Suprapubic skin (tissue), 4 donors: ENCODE measurements at regions not wholly inside any gene's neighbourhood (a gene's known extent, or its start where the extent isn't known, plus 50 kb on each side); places are given as distances from the start of the nearest gene placed in this dataset.

Experiments
- DNase-seq, 2 donors: peaks; one replicate each; pipeline ENCODE4 v3.0.0-alpha.2; 2019; ENCODE audit warnings: low spot score in 2 of 2
- H3K27ac ChIP-seq: fragments of 200-600 bp; sonication (generic); one replicate; pipeline ENCODE4 v1.5.1; 2019
- H3K27me3 ChIP-seq: fragments of 200-600 bp; sonication (generic); one replicate; pipeline ENCODE4 v1.5.1; 2019
- H3K36me3 ChIP-seq: fragments of 200-600 bp; sonication (generic); one replicate; pipeline ENCODE4 v1.5.1; 2019
- H3K4me1 ChIP-seq: fragments of 200-600 bp; sonication (generic); one replicate; pipeline ENCODE4 v1.5.1; 2019
- H3K4me3 ChIP-seq: fragments of 200-600 bp; sonication (generic); one replicate; pipeline ENCODE4 v1.5.1; 2019; ENCODE audit warnings: mild to moderate bottlenecking
- H3K9me3 ChIP-seq: fragments of 200-600 bp; sonication (generic); one replicate; pipeline ENCODE4 v1.5.1; 2019
- EP300 ChIP-seq: sonication (generic); formaldehyde crosslinking; IDR thresholded peaks from one replicate; pipeline ENCODE4 v1.6.1; 2017; ENCODE audit warnings: antibody characterized with exemption
- POLR2A ChIP-seq, 2 donors: fragments of 450-650 bp; IDR thresholded peaks; one replicate each; pipeline ENCODE4 v1.6.1; 2017; ENCODE audit warnings: antibody characterized with exemption in 2 of 2, mild to moderate bottlenecking in 2 of 2, moderate library complexity in 2 of 2
- POLR2AphosphoS5 ChIP-seq, 3 donors: sonication (generic); formaldehyde crosslinking; IDR thresholded peaks; one replicate each; pipeline ENCODE4 v1.6.1; 2017; ENCODE audit warnings: antibody characterized with exemption in 3 of 3
- WGBS: methylation state at CpG from one replicate; pipeline ENCODE4 v1.1.5; 2018; 5-methylcytosine and 5-hydroxymethylcytosine counted together
- TF ChIP-seq, protein P1 (sequence below), 2 donors: fragments of 200-600 bp in 1 of 2; fragments of 450-650 bp in 1 of 2; sonication (generic) in 1 of 2; IDR thresholded peaks; one replicate each; pipeline ENCODE4 v1.5.1; 2016 to 2019; ENCODE audit warnings: antibody characterized with exemption in 2 of 2, mild to moderate bottlenecking in 1 of 2, moderate library complexity in 1 of 2

DNA sequence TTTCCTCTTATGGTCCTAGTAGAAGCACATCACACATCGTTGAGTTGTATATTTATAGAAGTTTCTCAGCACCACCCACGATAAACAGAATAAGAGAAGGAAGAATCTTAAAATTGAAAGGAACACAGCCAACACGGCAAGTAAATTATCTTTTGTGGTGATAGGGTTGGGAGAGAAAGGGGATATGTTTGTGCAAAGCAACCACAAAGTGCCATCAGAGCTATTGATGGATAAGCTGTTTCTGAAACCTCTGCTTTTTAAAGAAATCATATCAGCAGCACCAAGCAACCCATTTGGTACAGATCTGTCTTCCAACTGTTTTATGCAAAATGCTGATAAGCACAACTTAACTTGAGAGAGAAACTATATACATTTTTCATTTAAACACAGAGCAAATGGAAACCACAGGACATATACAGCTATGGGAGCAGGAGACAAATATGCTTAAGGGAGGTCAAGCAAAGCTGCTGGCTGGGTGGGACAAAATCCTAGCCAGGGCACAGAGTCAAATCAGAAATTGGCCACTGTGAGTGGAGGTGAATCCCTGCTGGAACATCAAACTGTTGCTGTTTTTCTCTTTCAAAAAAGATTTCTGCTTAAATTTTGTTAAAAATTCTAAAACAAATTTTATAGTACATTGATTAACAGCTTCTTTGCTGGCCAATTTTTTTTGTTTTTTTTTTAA lies 194.0 kb upstream of the HHIP start:
- WGBS: 70% methylated on average over 3 of the region's 3 CpGs
- Histone ChIP-seq H3K36me3 (no peaks in the 10 kb centered on the region), H3K27me3 (no peaks in the 10 kb centered on the region), H3K9me3 (no peaks in the 10 kb centered on the region), H3K4me1 (no peaks in the 10 kb centered on the region), H3K27ac (no peak overlapping the region), H3K4me3 (no peak overlapping the region)
- DNase-seq: no peak
- TF ChIP-seq POLR2AphosphoS5 (IDR thresholded peaks at IDR 0.05) (no peak), POLR2A (IDR thresholded peaks at IDR 0.05) (no peak), EP300 (no peak)
- TF ChIP-seq, protein P1, sequence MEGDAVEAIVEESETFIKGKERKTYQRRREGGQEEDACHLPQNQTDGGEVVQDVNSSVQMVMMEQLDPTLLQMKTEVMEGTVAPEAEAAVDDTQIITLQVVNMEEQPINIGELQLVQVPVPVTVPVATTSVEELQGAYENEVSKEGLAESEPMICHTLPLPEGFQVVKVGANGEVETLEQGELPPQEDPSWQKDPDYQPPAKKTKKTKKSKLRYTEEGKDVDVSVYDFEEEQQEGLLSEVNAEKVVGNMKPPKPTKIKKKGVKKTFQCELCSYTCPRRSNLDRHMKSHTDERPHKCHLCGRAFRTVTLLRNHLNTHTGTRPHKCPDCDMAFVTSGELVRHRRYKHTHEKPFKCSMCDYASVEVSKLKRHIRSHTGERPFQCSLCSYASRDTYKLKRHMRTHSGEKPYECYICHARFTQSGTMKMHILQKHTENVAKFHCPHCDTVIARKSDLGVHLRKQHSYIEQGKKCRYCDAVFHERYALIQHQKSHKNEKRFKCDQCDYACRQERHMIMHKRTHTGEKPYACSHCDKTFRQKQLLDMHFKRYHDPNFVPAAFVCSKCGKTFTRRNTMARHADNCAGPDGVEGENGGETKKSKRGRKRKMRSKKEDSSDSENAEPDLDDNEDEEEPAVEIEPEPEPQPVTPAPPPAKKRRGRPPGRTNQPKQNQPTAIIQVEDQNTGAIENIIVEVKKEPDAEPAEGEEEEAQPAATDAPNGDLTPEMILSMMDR (IDR thresholded peaks at IDR 0.05): no peak

DNA sequence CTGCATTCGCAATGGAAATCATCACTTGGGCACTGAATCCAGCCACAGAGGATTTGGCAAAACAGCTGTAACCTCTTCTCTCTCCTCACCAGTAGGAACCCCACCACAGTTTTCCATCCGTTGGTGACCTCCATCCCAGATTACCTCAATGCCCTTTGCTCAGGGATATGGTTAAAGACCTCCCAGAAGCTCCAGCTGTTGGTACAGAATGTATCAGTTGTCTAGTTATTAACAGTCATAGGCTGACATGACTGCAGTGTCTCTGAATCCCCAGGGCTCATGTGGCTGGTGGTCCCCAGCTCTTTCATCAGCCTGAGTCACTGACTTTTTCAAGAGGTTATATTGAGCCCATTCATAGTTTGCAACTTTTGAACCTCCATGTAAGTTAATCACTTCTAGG lies 189.8 kb upstream of the HHIP start:
- Histone ChIP-seq H3K36me3 (no peaks in the 10 kb centered on the region), H3K4me3 (no peak overlapping the region), H3K4me1 (no peaks in the 10 kb centered on the region), H3K9me3 (no peaks in the 10 kb centered on the region), H3K27me3 (no peaks in the 10 kb centered on the region), H3K27ac (no peak overlapping the region)
- DNase-seq: no peak
- TF ChIP-seq POLR2AphosphoS5 (IDR thresholded peaks at IDR 0.05): no peak
- no peak for TF ChIP-seq EP300
- TF ChIP-seq POLR2A (IDR thresholded peaks at IDR 0.05): no peak
- TF ChIP-seq, protein P1 (IDR thresholded peaks at IDR 0.05): no peak
- WGBS: 86% methylated on average over 2 of the region's 2 CpGs

DNA sequence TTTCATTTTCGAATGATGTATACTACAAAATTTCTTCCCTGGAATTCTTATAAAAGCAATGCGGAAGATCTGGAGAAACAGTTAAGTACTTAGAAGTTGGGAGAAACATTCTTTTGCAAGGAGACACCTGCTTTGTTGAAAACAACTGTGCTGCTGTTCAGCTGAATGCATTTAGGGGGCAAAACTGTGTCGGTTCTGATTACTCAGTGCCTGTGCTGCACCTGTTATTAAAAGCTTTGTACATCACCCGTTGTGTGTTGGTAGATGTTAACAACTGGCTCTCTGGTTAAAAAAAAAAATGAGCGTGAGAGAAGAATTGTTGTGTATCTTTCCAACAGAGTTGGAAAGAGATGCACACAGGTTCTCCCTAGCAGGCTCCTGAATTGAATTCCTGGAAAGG lies 184.1 kb upstream of the HHIP start:
- DNase-seq: no peak
- H3K4me1 ChIP-seq: no peaks in the 10 kb centered on the region
- no peak overlapping the region for H3K4me3 ChIP-seq
- TF ChIP-seq EP300: no peak
- no peak for TF ChIP-seq POLR2A (IDR thresholded peaks at IDR 0.05)
- no peaks in the 10 kb centered on the region for H3K9me3 ChIP-seq
- no peaks in the 10 kb centered on the region for H3K36me3 ChIP-seq
- H3K27ac ChIP-seq: no peak overlapping the region
- 78% methylated on average over 5 of the region's 5 CpGs for WGBS
- no peaks in the 10 kb centered on the region for H3K27me3 ChIP-seq

DNA sequence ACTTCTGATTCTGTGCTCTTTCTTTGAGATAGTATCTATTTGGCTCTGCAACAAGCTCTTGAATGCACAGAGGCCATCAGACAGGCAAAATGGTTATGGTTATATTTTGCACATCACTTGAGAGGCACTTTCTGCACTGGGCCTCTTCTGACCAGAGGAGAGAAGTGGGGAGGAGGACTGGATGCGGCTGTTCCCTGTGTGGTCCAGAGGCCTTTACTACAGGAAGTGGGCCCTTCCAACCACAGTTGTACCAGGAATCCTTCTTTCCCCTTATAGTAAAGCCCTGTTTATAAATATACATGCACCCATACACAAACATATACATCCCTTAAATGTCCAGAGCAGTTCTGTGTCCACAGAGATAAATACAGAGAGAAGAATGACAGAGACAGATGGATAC lies 182.7 kb upstream of the HHIP start:
- Histone ChIP-seq H3K9me3 (no peaks in the 10 kb centered on the region), H3K27ac (no peak overlapping the region), H3K27me3 (no peaks in the 10 kb centered on the region), H3K4me3 (no peak overlapping the region), H3K36me3 (no peaks in the 10 kb centered on the region), H3K4me1 (no peaks in the 10 kb centered on the region)
- TF ChIP-seq POLR2AphosphoS5 (IDR thresholded peaks at IDR 0.05): no peak
- TF ChIP-seq, protein P1 (IDR thresholded peaks at IDR 0.05): no peak
- TF ChIP-seq EP300: no peak
- TF ChIP-seq POLR2A (IDR thresholded peaks at IDR 0.05): no peak
- WGBS: 100% methylated on average over 1 of the region's 1 CpG
- no peak for DNase-seq

DNA sequence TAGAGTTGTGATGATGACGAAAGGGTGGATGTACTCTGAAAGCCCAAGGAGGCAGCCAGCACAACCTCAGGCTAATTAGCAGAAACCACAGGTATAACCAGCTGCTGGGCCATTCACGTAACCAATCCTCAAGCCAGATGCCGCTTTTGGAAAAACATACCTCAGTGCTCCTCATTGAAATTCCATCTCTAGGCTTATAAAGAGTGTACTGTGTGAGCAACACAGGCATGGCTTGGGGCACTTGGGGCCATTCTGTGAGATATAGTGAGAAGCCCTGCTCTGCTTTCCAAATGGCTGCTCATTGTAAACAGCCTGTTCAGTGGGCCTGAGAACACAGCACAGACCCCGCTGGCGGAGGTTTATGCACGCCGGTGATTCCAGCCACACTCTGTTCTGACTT lies 182.1 kb upstream of the HHIP start:
- H3K4me3 ChIP-seq: no peak overlapping the region
- 87% methylated on average over 7 of the region's 7 CpGs for WGBS
- no peaks in the 10 kb centered on the region for H3K4me1 ChIP-seq
- H3K9me3 ChIP-seq: no peaks in the 10 kb centered on the region
- no peak overlapping the region for H3K27ac ChIP-seq
- H3K36me3 ChIP-seq: no peaks in the 10 kb centered on the region
- no peak for DNase-seq
- no peak for TF ChIP-seq EP300
- TF ChIP-seq, protein P1 (IDR thresholded peaks at IDR 0.05): no peak
- no peak for TF ChIP-seq POLR2A (IDR thresholded peaks at IDR 0.05)
- TF ChIP-seq POLR2AphosphoS5 (IDR thresholded peaks at IDR 0.05): no peak
- no peaks in the 10 kb centered on the region for H3K27me3 ChIP-seq

DNA sequence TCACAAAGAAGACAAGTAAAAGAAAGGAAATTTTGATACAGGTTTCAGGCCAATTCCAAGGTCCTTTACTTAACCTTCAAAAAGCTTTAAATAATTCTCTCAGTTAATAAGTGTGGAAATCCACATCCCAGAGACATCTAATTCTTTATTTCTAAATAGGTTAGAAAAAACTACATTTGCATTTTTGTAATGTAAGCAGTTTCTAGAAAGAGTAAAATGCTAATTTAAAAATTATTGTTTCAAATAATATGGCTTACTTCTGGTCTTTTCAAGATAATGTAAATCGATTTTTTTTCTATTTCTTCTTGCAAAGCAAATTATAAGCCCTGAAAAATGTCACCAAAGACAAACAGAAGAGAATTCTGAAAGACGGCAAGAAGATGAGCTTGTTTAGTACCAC lies 180.4 kb upstream of the HHIP start:
- Histone ChIP-seq H3K4me3 (no peak overlapping the region), H3K9me3 (no peaks in the 10 kb centered on the region), H3K36me3 (no peaks in the 10 kb centered on the region), H3K27me3 (no peaks in the 10 kb centered on the region), H3K4me1 (no peaks in the 10 kb centered on the region), H3K27ac (no peak overlapping the region)
- TF ChIP-seq POLR2AphosphoS5 (IDR thresholded peaks at IDR 0.05): no peak
- no peak for TF ChIP-seq EP300
- no peak for TF ChIP-seq POLR2A (IDR thresholded peaks at IDR 0.05)
- DNase-seq: no peak
- WGBS: 78% methylated on average over 2 of the region's 2 CpGs
